B cell (primary cell): ENCODE measurements at regions not wholly inside any gene's neighbourhood (a gene's known extent, or its start where the extent isn't known, plus 50 kb on each side); places are given as distances from the start of the nearest gene placed in this dataset.

Experiments used
- ATAC-seq: fragments of 200-7000 bp; cut with Tn5 transposase; one replicate; pipeline ENCODE4 v1.10.0; 2021; ENCODE audit warnings: low read depth, mild to moderate bottlenecking, moderate number of reproducible peaks, moderate library complexity
- CTCF ChIA-PET: fragments of 350-600 bp; sonication (Branson Sonifier 250); formaldehyde crosslinking; loops from one replicate; lab custom pipeline; 2021; ENCODE audit warnings: antibody characterized with exemption, inconsistent platforms; lab: Charles Lee
- POLR2A ChIA-PET: fragments of 350-600 bp; sonication (Branson Sonifier 250); formaldehyde crosslinking; loops from one replicate; lab custom pipeline; 2021; ENCODE audit warnings: antibody characterized with exemption; lab: Charles Lee
- DNase-seq: peaks from one replicate; pipeline ENCODE4 v3.0.0; 2013
- H2AFZ ChIP-seq: 2 replicates; pipeline ENCODE4 v1.6.1; 2012; ENCODE audit warnings: mild to moderate bottlenecking, low read depth, low read length; ENCODE audit not compliant: insufficient read depth, poor library complexity, severe bottlenecking
- H3K27ac ChIP-seq, 2 donors: 1 replicate in 1 of 2; 2 replicates in 1 of 2; pipeline ENCODE4 v1.5.1; 2012 to 2013; ENCODE audit warnings: low read length in 2 of 2, mild to moderate bottlenecking in 2 of 2, moderate library complexity in 1 of 2
- H3K27me3 ChIP-seq, 4 experiments: fragments of 200-600 bp in 1 of 4; sonication (generic) in 1 of 4; replicated peaks in 1 of 4; 1 replicate in 2 of 4; 2 replicates in 2 of 4; pipeline versions ENCODE4 v1.6.1 to v1.7.0; 2013 to 2016; ENCODE audit warnings: low read length in 3 of 4, mild to moderate bottlenecking in 2 of 4, mixed read lengths in 1 of 4, moderate library complexity in 1 of 4; ENCODE audit not compliant: insufficient read depth in 4 of 4, control insufficient read depth in 3 of 4; ENCODE audit errors: control extremely low read depth in 1 of 4
- H3K36me3 ChIP-seq, 2 experiments: replicated peaks in 1 of 2; 1 replicate in 1 of 2; 2 replicates in 1 of 2; pipeline versions ENCODE4 v1.6.1 to v1.7.1; 2013; ENCODE audit warnings: low read length in 1 of 2; ENCODE audit not compliant: insufficient read depth in 2 of 2, control insufficient read depth in 1 of 2; ENCODE audit errors: control extremely low read depth in 1 of 2, extremely low read depth in 1 of 2
- H3K4me1 ChIP-seq, 2 donors: fragments of 200-600 bp in 1 of 2; sonication (generic) in 1 of 2; 1 replicate in 1 of 2; 2 replicates in 1 of 2; pipeline versions ENCODE4 v1.5.1 to v1.6.1; 2013 to 2017; ENCODE audit warnings: low read length in 2 of 2; ENCODE audit not compliant: control insufficient read depth in 2 of 2, insufficient read depth in 2 of 2
- H3K4me2 ChIP-seq: replicated peaks from 2 replicates; pipeline ENCODE3; 2012; ENCODE audit warnings: mild to moderate bottlenecking, low read depth, low read length; ENCODE audit not compliant: poor library complexity, severe bottlenecking
- H3K4me3 ChIP-seq, 5 experiments: fragments of 200-600 bp in 1 of 5; sonication (generic) in 1 of 5; 1 replicate in 3 of 5; 2 replicates in 2 of 5; pipeline versions ENCODE4 v1.5.1 to v1.7.0; 2011 to 2016; ENCODE audit warnings: low read length in 4 of 5, mild to moderate bottlenecking in 4 of 5, low read depth in 2 of 5, control low read depth in 1 of 5, moderate library complexity in 1 of 5; ENCODE audit not compliant: insufficient read depth in 1 of 5; ENCODE audit errors: control extremely low read depth in 1 of 5, extremely low read depth in 1 of 5
- H3K79me2 ChIP-seq: fragments of 200-600 bp; sonication (generic); one replicate; pipeline ENCODE4 v1.6.0; 2016; ENCODE audit warnings: low read length; ENCODE audit not compliant: control insufficient read depth, insufficient read depth
- H3K9ac ChIP-seq: fragments of 200-600 bp; sonication (generic); 2 replicates; pipeline ENCODE4 v1.6.1; 2017; ENCODE audit warnings: mild to moderate bottlenecking, low read length, moderate library complexity
- H3K9me3 ChIP-seq, 3 donors: one replicate each; pipeline versions ENCODE4 v1.6.1 to v1.7.1; 2013; ENCODE audit warnings: low read length in 2 of 3; ENCODE audit not compliant: control insufficient read depth in 2 of 3, insufficient read depth in 1 of 3; ENCODE audit errors: control extremely low read depth in 1 of 3
- H4K20me1 ChIP-seq: 2 replicates; pipeline ENCODE4 v1.6.0; 2012; ENCODE audit warnings: mild to moderate bottlenecking, low read length; ENCODE audit not compliant: insufficient read depth, control insufficient read depth, poor library complexity, severe bottlenecking
- H3K27ac Mint-ChIP-seq: one replicate; pipeline ENCODE4 v1.8.0; 2021; ENCODE audit warnings: mixed read lengths
- H3K27me3 Mint-ChIP-seq: one replicate; pipeline ENCODE4 v1.8.0; 2021; ENCODE audit warnings: mixed read lengths
- H3K4me1 Mint-ChIP-seq: one replicate; pipeline ENCODE4 v1.8.0; 2021; ENCODE audit warnings: mixed read lengths
- H3K4me3 Mint-ChIP-seq: one replicate; pipeline ENCODE4 v1.8.0; 2021; ENCODE audit warnings: mixed read lengths
- H3K9me3 Mint-ChIP-seq: one replicate; pipeline ENCODE4 v1.8.0; 2022; ENCODE audit warnings: mixed read lengths; ENCODE audit not compliant: insufficient read depth
- EZH2 ChIP-seq: IDR thresholded peaks from 2 replicates; pipeline ENCODE4 v1.6.1; 2012; ENCODE audit warnings: borderline replicate concordance, low read depth, mild to moderate bottlenecking, moderate library complexity, low read length; ENCODE audit not compliant: insufficient read depth, poor library complexity, severe bottlenecking
- WGBS: methylation state at CpG from one replicate; pipeline ENCODE4 v1.1.5; 2013; ENCODE audit warnings: missing lambda C conversion rate; ENCODE audit not compliant: insufficient coverage; 5-methylcytosine and 5-hydroxymethylcytosine counted together
- intact Hi-C: fragments of 100-400 bp; cut with micrococcal nuclease; formaldehyde crosslinking; loops from one replicate; pipeline ENCODE4 v1.10.0; 2022
- TF ChIP-seq, protein P1 (sequence below): fragments of 200-600 bp; IDR thresholded peaks from one replicate; pipeline ENCODE4 v1.8.0; 2022; ENCODE audit warnings: antibody characterized with exemption, mild to moderate bottlenecking

DNA sequence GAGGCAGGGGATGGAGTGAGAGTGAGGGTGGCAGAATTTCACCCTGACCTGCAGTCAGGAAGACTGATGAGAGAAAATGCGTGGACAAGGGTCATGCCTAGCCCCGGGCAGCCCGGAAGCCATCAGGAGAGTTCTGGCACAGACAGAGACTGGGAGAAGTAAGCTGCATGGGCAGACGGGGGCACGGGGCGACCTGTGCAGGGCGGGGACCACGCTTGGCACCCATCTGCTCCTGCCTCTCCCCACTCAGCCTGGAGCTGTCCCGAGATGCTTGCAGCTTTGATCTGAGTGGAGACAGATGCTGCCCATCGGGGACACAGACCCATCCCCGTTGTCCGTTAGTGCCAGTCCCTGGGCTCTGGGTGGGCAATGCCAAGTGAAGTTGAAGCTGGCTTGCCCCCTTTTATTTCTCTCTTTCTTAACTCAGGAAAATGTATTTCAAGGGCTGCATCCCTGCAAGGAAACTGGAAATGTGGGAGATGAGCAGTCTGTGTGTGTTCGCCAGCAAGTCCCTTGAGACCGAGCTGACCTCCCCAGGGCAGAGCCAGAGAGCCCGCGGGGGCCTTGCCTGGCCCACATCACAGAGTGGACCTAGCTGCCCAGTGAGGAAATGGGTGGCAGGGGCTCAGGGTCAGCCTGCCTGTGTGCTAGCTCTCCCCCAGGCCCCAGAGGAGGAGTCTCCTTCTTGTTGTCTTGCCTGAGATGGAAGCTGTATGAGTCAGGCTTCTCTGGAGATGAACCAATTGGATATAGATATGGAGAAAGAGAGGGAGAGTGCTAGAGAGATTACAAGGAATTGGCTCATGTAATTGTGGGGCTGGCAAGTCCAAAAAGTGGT is 121.3 kb upstream of the C1orf174 start:
- Mint-ChIP-seq H3K27ac (no peak overlapping the region), H3K27me3 (no peaks in the 10 kb centered on the region), H3K4me3 (no peak overlapping the region), H3K4me1 (peaks cover 36% of the 10 kb centered on the region), H3K9me3 (no peaks in the 10 kb centered on the region)
- WGBS = 94% methylated on average over 16 of the region's 16 CpGs
- no peaks in the 10 kb centered on the region for H4K20me1 ChIP-seq
- intact Hi-C loops = no loop called here
- no peak overlapping the region for H3K9ac ChIP-seq
- CTCF ChIA-PET = no interaction called here
- no peak overlapping the region for H2AFZ ChIP-seq
- H3K27ac ChIP-seq = no peak overlapping the region
- peaks cover 0 to 11% (median 0%) of the 10 kb centered on the region in 3 donors for H3K9me3 ChIP-seq
- no peak overlapping the region for H3K4me3 ChIP-seq
- H3K4me2 ChIP-seq = no peak overlapping the region
- no peaks in the 10 kb centered on the region for H3K79me2 ChIP-seq
- no peak for TF ChIP-seq EZH2
- TF ChIP-seq, protein P1, sequence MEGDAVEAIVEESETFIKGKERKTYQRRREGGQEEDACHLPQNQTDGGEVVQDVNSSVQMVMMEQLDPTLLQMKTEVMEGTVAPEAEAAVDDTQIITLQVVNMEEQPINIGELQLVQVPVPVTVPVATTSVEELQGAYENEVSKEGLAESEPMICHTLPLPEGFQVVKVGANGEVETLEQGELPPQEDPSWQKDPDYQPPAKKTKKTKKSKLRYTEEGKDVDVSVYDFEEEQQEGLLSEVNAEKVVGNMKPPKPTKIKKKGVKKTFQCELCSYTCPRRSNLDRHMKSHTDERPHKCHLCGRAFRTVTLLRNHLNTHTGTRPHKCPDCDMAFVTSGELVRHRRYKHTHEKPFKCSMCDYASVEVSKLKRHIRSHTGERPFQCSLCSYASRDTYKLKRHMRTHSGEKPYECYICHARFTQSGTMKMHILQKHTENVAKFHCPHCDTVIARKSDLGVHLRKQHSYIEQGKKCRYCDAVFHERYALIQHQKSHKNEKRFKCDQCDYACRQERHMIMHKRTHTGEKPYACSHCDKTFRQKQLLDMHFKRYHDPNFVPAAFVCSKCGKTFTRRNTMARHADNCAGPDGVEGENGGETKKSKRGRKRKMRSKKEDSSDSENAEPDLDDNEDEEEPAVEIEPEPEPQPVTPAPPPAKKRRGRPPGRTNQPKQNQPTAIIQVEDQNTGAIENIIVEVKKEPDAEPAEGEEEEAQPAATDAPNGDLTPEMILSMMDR = no peak
- no peaks in the 10 kb centered on the region for H3K36me3 ChIP-seq
- H3K4me1 ChIP-seq = peaks cover 0 to 11% of the 10 kb centered on the region in 2 donors
- ATAC-seq (no peak), DNase-seq (no peak)
- POLR2A ChIA-PET = no interaction called here
- no peaks in the 10 kb centered on the region for H3K27me3 ChIP-seq

DNA sequence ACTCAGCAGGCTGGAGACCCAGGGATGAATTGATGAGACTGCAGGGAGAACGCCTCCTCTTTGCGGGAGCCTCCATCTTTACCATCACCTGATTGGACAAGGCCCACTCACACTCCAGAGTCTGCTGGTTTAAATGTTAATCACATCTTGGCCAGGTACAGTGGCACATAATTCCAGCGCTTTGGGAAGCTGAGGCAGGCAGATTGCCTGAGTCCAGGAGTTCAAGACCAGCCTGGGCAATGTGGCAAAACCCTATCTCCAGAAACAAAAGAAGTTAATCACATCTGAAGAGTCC is 121.8 kb upstream of the C1orf174 start:
- Histone ChIP-seq H3K9ac (no peak overlapping the region), H3K9me3 (peaks cover 0 to 16% (median 0%) of the 10 kb centered on the region in 3 donors), H3K36me3 (no peaks in the 10 kb centered on the region), H2AFZ (no peak overlapping the region), H3K4me3 (no peak overlapping the region), H3K4me1 (peaks cover 5 to 17% of the 10 kb centered on the region in 2 donors), H3K4me2 (no peak overlapping the region), H3K27me3 (no peaks in the 10 kb centered on the region), H4K20me1 (no peaks in the 10 kb centered on the region), H3K79me2 (no peaks in the 10 kb centered on the region), H3K27ac (no peak overlapping the region)
- ChIA-PET CTCF (no interaction called here), POLR2A (no interaction called here)
- Mint-ChIP-seq H3K9me3 (no peaks in the 10 kb centered on the region), H3K4me1 (peaks cover 36% of the 10 kb centered on the region), H3K27me3 (no peaks in the 10 kb centered on the region), H3K27ac (no peak overlapping the region), H3K4me3 (no peak overlapping the region)
- DNase-seq (no peak), ATAC-seq (no peak)
- intact Hi-C loops = no loop called here
- WGBS = 93% methylated on average over 3 of the region's 3 CpGs
- TF ChIP-seq, protein P1 = no peak
- no peak for TF ChIP-seq EZH2
